HEK293 (cell line): ENCODE measurements at regions not wholly inside any gene's neighbourhood (a gene's known extent, or its start where the extent isn't known, plus 50 kb on each side); places are given as distances from the start of the nearest gene placed in this dataset.

Experiments
- CTCF ChIA-PET: fragments of 350-600 bp; formaldehyde crosslinking; extraction: SDS; loops from one replicate; lab custom pipeline; 2021; ENCODE audit warnings: antibody characterized with exemption; lab: Yijun Ruan, JAX
- POLR2A ChIA-PET: fragments of 300-600 bp; formaldehyde crosslinking; extraction: SDS; loops from one replicate; lab custom pipeline; 2020; ENCODE audit warnings: antibody characterized with exemption, inconsistent platforms; lab: Yijun Ruan, JAX
- H3K27ac ChIP-seq: fragments of 200-500 bp; sonication (Bioruptor generic); 2 replicates; pipeline ENCODE4 v1.5.1; 2014; ENCODE audit warnings: low read depth, low read length, control low read depth, inconsistent platforms; ENCODE audit errors: extremely low read depth
- H3K36me3 ChIP-seq, 2 experiments: fragments of 200-500 bp in 1 of 2; sonication (Bioruptor generic) in 1 of 2; 1 replicate in 1 of 2; 2 replicates in 1 of 2; pipeline ENCODE4 v1.5.1; 2014 to 2017; ENCODE audit warnings: inconsistent platforms in 2 of 2, low read length in 2 of 2; ENCODE audit not compliant: control insufficient read depth in 2 of 2, insufficient read depth in 1 of 2
- H3K4me1 ChIP-seq: fragments of 200-500 bp; sonication (Bioruptor generic); 2 replicates; pipeline ENCODE4 v1.5.1; 2014; ENCODE audit warnings: mild to moderate bottlenecking, low read length, inconsistent platforms; ENCODE audit not compliant: control insufficient read depth, insufficient read depth
- H3K4me3 ChIP-seq: 2 replicates; pipeline ENCODE4 v1.5.1; 2011; ENCODE audit warnings: low read depth, mild to moderate bottlenecking, control low read depth, low read length, moderate library complexity
- H3K9me3 ChIP-seq: fragments of 200-500 bp; sonication (Bioruptor generic); 2 replicates; pipeline ENCODE4 v1.5.1; 2014; ENCODE audit warnings: low read depth, low read length, inconsistent platforms; ENCODE audit not compliant: control insufficient read depth, insufficient read depth
- SP3 ChIP-seq: fragments of 450-650 bp; formaldehyde crosslinking; IDR thresholded peaks from 2 replicates; pipeline ENCODE4 v1.5.1; 2016; ENCODE audit warnings: missing biosample characterization, missing genetic modification characterization
- TSHZ1 ChIP-seq: fragments of 450-650 bp; formaldehyde crosslinking; IDR thresholded peaks from 2 replicates; pipeline ENCODE4 v1.5.1; 2016; ENCODE audit warnings: missing biosample characterization, missing genetic modification characterization, borderline replicate concordance
- ZNF132 ChIP-seq: fragments of 450-650 bp; formaldehyde crosslinking; IDR thresholded peaks from 2 replicates; pipeline ENCODE4 v1.5.1; 2017; ENCODE audit warnings: missing biosample characterization, missing genetic modification characterization, borderline replicate concordance
- ZNF133 ChIP-seq: fragments of 450-650 bp; formaldehyde crosslinking; IDR thresholded peaks from 2 replicates; pipeline ENCODE4 v1.5.1; 2016; ENCODE audit warnings: missing biosample characterization, missing genetic modification characterization
- ZNF138 ChIP-seq: fragments of 450-650 bp; formaldehyde crosslinking; IDR thresholded peaks from 2 replicates; pipeline ENCODE4 v1.5.1; 2016; ENCODE audit warnings: missing biosample characterization, missing genetic modification characterization, borderline replicate concordance
- ZNF155 ChIP-seq: fragments of 450-650 bp; formaldehyde crosslinking; IDR thresholded peaks from 2 replicates; pipeline ENCODE4 v1.5.1; 2016; ENCODE audit warnings: missing biosample characterization, missing genetic modification characterization
- ZNF223 ChIP-seq: fragments of 450-650 bp; formaldehyde crosslinking; IDR thresholded peaks from 2 replicates; pipeline ENCODE4 v1.5.1; 2016; ENCODE audit warnings: missing biosample characterization, missing genetic modification characterization
- ZNF302 ChIP-seq: fragments of 450-650 bp; formaldehyde crosslinking; IDR thresholded peaks from 2 replicates; pipeline ENCODE4 v1.5.1; 2016; ENCODE audit warnings: missing biosample characterization, missing genetic modification characterization, low read depth
- ZNF362 ChIP-seq: fragments of 450-650 bp; formaldehyde crosslinking; IDR thresholded peaks from 2 replicates; pipeline ENCODE4 v1.5.1; 2016; ENCODE audit warnings: missing biosample characterization, missing genetic modification characterization
- ZNF394 ChIP-seq: fragments of 450-650 bp; formaldehyde crosslinking; IDR thresholded peaks from 2 replicates; pipeline ENCODE4 v1.5.1; 2016; ENCODE audit warnings: missing biosample characterization, missing genetic modification characterization, mild to moderate bottlenecking, moderate library complexity, borderline replicate concordance
- ZNF48 ChIP-seq: fragments of 450-650 bp; formaldehyde crosslinking; IDR thresholded peaks from 2 replicates; pipeline ENCODE4 v1.5.1; 2016; ENCODE audit warnings: missing biosample characterization, missing genetic modification characterization
- ZNF654 ChIP-seq: fragments of 450-650 bp; formaldehyde crosslinking; IDR thresholded peaks from 2 replicates; pipeline ENCODE4 v1.5.1; 2016; ENCODE audit warnings: low read depth, missing biosample characterization, missing genetic modification characterization
- ZNF658 ChIP-seq: fragments of 450-650 bp; formaldehyde crosslinking; IDR thresholded peaks from 2 replicates; pipeline ENCODE4; 2016; ENCODE audit warnings: missing biosample characterization, missing genetic modification characterization
- ZNF664 ChIP-seq: fragments of 450-650 bp; formaldehyde crosslinking; IDR thresholded peaks from 2 replicates; pipeline ENCODE4 v1.5.1; 2016; ENCODE audit warnings: missing biosample characterization, missing genetic modification characterization
- ZNF792 ChIP-seq: fragments of 450-650 bp; formaldehyde crosslinking; IDR thresholded peaks from 2 replicates; pipeline ENCODE4 v1.5.1; 2016; ENCODE audit warnings: missing biosample characterization, missing genetic modification characterization

- POLR2A ChIA-PET, result no interaction called here
- H3K4me3 ChIP-seq, result no peak overlapping the region
- H3K9me3 ChIP-seq, result no peaks in the 10 kb centered on the region
- no peak overlapping the region for H3K27ac ChIP-seq
- no peak for TF ChIP-seq ZNF658 (tag by site-specific recombination)
- TF ChIP-seq ZNF133, result 0 out of 2 replicates have a peak, but pooled peaks have one; percentile 27
- CTCF ChIA-PET, result interaction anchor here (0.6 to 1.3 kb wide), 8 partner anchors 18 to 635 kb away, joined by 3 to 4 read pairs (median 3); no protein-coding TSS in a partner anchor
- H3K36me3 ChIP-seq, result no peaks in the 10 kb centered on the region
- H3K4me1 ChIP-seq, result 0 out of 2 replicates have a peak, but pooled peaks cover 3% of the 10 kb centered on the region
Observed at GRCh38 chr15:39124553-39125171, 456.2 kb upstream of the THBS1 start.

DNA sequence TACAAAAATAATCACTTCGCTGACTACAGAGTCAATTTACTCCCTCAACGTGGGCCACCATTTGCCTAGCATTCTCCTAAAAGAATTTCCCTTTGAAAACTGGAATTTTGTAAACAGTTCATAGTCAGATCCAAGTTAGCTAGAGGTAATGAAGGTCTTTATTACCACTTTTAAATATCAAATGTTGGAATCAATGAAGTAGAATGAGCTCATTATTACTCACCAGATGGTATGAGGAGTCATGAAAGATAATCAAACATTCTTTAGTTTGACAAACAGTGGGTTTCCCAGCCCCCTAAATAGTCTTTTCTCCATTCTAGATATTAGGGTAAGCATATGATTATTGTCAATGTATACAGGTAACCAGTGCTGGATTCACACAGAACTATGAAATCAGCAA lies 455.7 kb upstream of the THBS1 start:
- CTCF ChIA-PET, result interaction anchor here (0.6 to 1.3 kb wide), 5 partner anchors 18 to 608 kb away, joined by 3 to 4 read pairs (median 3); no protein-coding TSS in a partner anchor
- no peak overlapping the region for H3K27ac ChIP-seq
- no peak overlapping the region for H3K4me3 ChIP-seq

DNA sequence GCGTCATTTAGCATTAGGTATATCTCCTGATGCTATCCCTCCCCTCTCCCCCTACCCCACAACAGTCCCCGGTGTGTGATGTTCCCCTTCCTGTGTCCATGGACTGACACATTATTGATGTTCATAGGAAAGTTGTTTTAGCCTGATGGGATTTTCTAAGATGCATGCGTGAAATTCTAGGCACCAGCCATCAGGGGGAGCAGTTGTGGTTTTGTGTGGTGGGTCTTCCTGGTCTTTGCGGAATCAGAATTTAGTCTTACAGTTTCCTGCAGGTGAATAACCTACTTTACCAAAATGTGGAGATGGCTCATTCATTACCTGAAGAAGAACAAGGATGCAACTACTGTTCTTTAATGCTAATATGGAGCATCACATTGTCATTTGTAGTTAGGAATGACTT lies 455.0 kb upstream of the THBS1 start:
- Histone ChIP-seq H3K9me3 (no peaks in the 10 kb centered on the region), H3K36me3 (no peaks in the 10 kb centered on the region), H3K4me1 (0 out of 2 replicates have a peak, but pooled peaks cover 3% of the 10 kb centered on the region), H3K4me3 (no peak overlapping the region), H3K27ac (no peak overlapping the region)
- CTCF ChIA-PET, result interaction anchor here (0.6 to 1.3 kb wide), 3 partner anchors 30 to 562 kb away, joined by 3 to 4 read pairs (median 3); no protein-coding TSS in a partner anchor
- TF ChIP-seq ZNF654 (peak; percentile 44), ZNF138 (no peak)
- POLR2A ChIA-PET, result no interaction called here

More for the DNA sequence above, 455.7 kb upstream of the THBS1 start:
- no peaks in the 10 kb centered on the region for H3K36me3 ChIP-seq
- POLR2A ChIA-PET, result no interaction called here
- 0 out of 2 replicates have a peak, but pooled peaks cover 3% of the 10 kb centered on the region for H3K4me1 ChIP-seq
- TF ChIP-seq ZNF132 (no peak), ZNF362 (tag by site-specific recombination) (no peak), ZNF155 (tag by site-specific recombination) (no peak), ZNF48 (tag by site-specific recombination) (no peak), ZNF302 (no peak), ZNF664 (tag by site-specific recombination) (no peak), ZNF792 (tag by site-specific recombination) (no peak), SP3 (no peak), TSHZ1 (tag by site-specific recombination) (no peak), ZNF223 (tag by site-specific recombination) (no peak), ZNF394 (tag by site-specific recombination) (no peak)
- H3K9me3 ChIP-seq, result no peaks in the 10 kb centered on the region
